Neural progenitor cell (in vitro differentiated cells): ENCODE measurements at regions not wholly inside any gene's neighbourhood (a gene's known extent, or its start where the extent isn't known, plus 50 kb on each side); places are given as distances from the start of the nearest gene placed in this dataset.

Experiments
- DNase-seq: peaks from one replicate; pipeline ENCODE4 v3.0.0-alpha.2; 2016; ENCODE audit warnings: low spot score
- H2AFZ ChIP-seq: fragments of 200-600 bp; sonication (generic); replicated peaks from 2 replicates; pipeline ENCODE4 v1.6.1; 2016; ENCODE audit warnings: antibody characterized with exemption
- H3F3A ChIP-seq: fragments of 200-600 bp; sonication (generic); 2 replicates; pipeline ENCODE4 v1.6.1; 2016; ENCODE audit warnings: antibody characterized with exemption, low read depth
- H3K27ac ChIP-seq: fragments of 200-600 bp; sonication (generic); 2 replicates; pipeline ENCODE4 v1.5.1; 2016; ENCODE audit warnings: mild to moderate bottlenecking
- H3K27me3 ChIP-seq: fragments of 200-600 bp; sonication (generic); 2 replicates; pipeline ENCODE4 v1.6.1; 2016; ENCODE audit warnings: mild to moderate bottlenecking, moderate library complexity
- H3K36me3 ChIP-seq: fragments of 200-600 bp; sonication (generic); 2 replicates; pipeline ENCODE4 v1.5.1; 2016
- H3K4me1 ChIP-seq: fragments of 200-600 bp; sonication (generic); 2 replicates; pipeline ENCODE4 v1.6.1; 2016; ENCODE audit warnings: mixed run types
- H3K4me2 ChIP-seq: fragments of 200-600 bp; sonication (generic); 2 replicates; pipeline ENCODE4 v1.6.1; 2016
- H3K4me3 ChIP-seq: fragments of 200-600 bp; sonication (generic); 2 replicates; pipeline ENCODE4 v1.5.1; 2016
- H3K79me2 ChIP-seq: fragments of 200-600 bp; sonication (generic); 2 replicates; pipeline ENCODE4 v1.6.1; 2016; ENCODE audit warnings: low read depth
- H3K9ac ChIP-seq: fragments of 200-600 bp; sonication (generic); 2 replicates; pipeline ENCODE4 v1.6.1; 2016
- H3K9me3 ChIP-seq: fragments of 200-600 bp; sonication (generic); 2 replicates; pipeline ENCODE4 v1.5.1; 2016; ENCODE audit warnings: low read depth
- H4K20me1 ChIP-seq: fragments of 200-600 bp; sonication (generic); 2 replicates; pipeline ENCODE4 v1.6.1; 2016; ENCODE audit warnings: low read depth
- H3K27ac Mint-ChIP-seq: 3 replicates; pipeline ENCODE4 v1.8.0; 2021; ENCODE audit warnings: mixed read lengths
- H3K27me3 Mint-ChIP-seq: 2 replicates; pipeline ENCODE4 v1.8.0; 2022; ENCODE audit warnings: low read depth, mild to moderate bottlenecking, inconsistent platforms, moderate library complexity, mixed read lengths; ENCODE audit not compliant: insufficient read depth
- H3K36me3 Mint-ChIP-seq: 3 replicates; pipeline ENCODE4 v1.8.0; 2021; ENCODE audit warnings: mixed read lengths
- H3K4me1 Mint-ChIP-seq: 3 replicates; pipeline ENCODE4 v1.8.0; 2021; ENCODE audit warnings: mixed read lengths
- H3K4me3 Mint-ChIP-seq: 3 replicates; pipeline ENCODE4 v1.8.0; 2021; ENCODE audit warnings: mild to moderate bottlenecking, moderate library complexity, mixed read lengths
- H3K9me3 Mint-ChIP-seq: 3 replicates; pipeline ENCODE4 v1.8.0; 2020; ENCODE audit warnings: mixed read lengths
- EZH2 ChIP-seq: fragments of 200-600 bp; sonication (generic); IDR thresholded peaks from 2 replicates; pipeline ENCODE4 v1.6.1; 2017; ENCODE audit warnings: antibody characterized with exemption, mild to moderate bottlenecking, moderate library complexity
- EZH2phosphoT487 ChIP-seq: fragments of 200-600 bp; sonication (generic); IDR thresholded peaks from 2 replicates; pipeline ENCODE4 v1.6.1; 2017; ENCODE audit warnings: antibody characterized with exemption
- TF ChIP-seq, protein P1 (sequence below): fragments of 200-600 bp; sonication (generic); IDR thresholded peaks from 2 replicates; pipeline ENCODE4 v1.5.1; 2017; ENCODE audit warnings: antibody characterized with exemption, mild to moderate bottlenecking

DNA sequence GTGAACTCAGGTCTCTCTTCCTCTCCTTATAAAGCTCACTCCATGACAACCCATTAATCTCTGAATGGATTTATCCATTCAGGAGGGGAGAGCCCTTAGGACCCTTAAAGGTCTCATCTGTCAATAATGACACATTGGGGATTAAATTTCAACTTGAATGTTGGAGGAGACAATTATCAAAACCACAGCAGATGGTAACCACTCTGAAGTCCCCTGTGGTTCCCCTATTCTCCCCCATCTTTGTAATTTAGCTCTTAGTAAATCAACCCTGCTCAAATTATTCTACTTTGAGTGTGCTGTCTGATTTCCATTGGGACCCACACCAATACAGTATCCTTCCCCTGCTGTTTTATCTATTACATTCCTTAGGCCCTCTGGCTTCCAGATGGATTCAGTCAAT, 72.0 kb upstream of the RAI14 start:
- Histone ChIP-seq H3F3A (no peaks in the 10 kb centered on the region), H3K36me3 (no peaks in the 10 kb centered on the region), H3K4me3 (no peak overlapping the region), H3K4me1 (peaks cover 17% of the 10 kb centered on the region), H3K4me2 (no peak overlapping the region), H3K9ac (no peak overlapping the region), H2AFZ (no peak overlapping the region), H3K9me3 (no peaks in the 10 kb centered on the region), H4K20me1 (no peaks in the 10 kb centered on the region), H3K27me3 (no peaks in the 10 kb centered on the region), H3K27ac (no peak overlapping the region), H3K79me2 (no peaks in the 10 kb centered on the region)
- Mint-ChIP-seq H3K27ac (no peak overlapping the region), H3K9me3 (peaks cover 2% of the 10 kb centered on the region), H3K27me3 (peaks cover 4% of the 10 kb centered on the region), H3K4me1 (peaks cover 8% of the 10 kb centered on the region), H3K4me3 (no peak overlapping the region), H3K36me3 (no peaks in the 10 kb centered on the region)
- DNase-seq, result no peak
- TF ChIP-seq EZH2 (no peak), EZH2phosphoT487 (no peak)
- TF ChIP-seq, protein P1, sequence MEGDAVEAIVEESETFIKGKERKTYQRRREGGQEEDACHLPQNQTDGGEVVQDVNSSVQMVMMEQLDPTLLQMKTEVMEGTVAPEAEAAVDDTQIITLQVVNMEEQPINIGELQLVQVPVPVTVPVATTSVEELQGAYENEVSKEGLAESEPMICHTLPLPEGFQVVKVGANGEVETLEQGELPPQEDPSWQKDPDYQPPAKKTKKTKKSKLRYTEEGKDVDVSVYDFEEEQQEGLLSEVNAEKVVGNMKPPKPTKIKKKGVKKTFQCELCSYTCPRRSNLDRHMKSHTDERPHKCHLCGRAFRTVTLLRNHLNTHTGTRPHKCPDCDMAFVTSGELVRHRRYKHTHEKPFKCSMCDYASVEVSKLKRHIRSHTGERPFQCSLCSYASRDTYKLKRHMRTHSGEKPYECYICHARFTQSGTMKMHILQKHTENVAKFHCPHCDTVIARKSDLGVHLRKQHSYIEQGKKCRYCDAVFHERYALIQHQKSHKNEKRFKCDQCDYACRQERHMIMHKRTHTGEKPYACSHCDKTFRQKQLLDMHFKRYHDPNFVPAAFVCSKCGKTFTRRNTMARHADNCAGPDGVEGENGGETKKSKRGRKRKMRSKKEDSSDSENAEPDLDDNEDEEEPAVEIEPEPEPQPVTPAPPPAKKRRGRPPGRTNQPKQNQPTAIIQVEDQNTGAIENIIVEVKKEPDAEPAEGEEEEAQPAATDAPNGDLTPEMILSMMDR, result no peak

DNA sequence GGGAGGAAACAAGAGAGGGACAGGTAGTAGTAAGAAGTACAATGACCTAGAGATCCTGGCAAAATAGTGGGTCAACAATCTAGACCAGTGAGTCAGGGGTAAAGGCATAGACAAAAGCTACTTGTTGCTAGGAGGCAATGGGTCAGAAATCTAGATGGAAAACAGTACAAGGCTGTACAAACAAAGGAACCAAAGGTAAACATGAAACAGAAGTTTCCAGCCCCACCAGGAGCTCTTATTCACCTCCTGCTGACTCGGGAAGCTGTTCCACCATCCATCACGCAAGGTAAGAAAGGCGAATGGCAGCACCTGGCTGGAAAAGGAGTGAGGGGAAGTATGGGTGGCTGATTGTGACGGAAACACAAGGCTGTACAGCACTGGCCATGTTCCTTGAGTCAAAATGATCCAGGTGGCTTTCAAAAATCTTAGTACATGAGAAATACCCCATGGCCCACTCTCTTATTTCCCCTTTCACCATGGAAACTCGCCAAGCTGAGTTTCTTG, 70.5 kb upstream of the RAI14 start:
- no peak overlapping the region for H3K4me3 Mint-ChIP-seq
- H3K27ac Mint-ChIP-seq, result no peak overlapping the region
- Histone ChIP-seq H3K9me3 (no peaks in the 10 kb centered on the region), H3K4me3 (no peak overlapping the region), H3K27ac (no peak overlapping the region), H4K20me1 (no peaks in the 10 kb centered on the region), H3K4me2 (no peak overlapping the region), H3K4me1 (peaks cover 17% of the 10 kb centered on the region), H3K27me3 (no peaks in the 10 kb centered on the region), H3K9ac (no peak overlapping the region), H3K36me3 (no peaks in the 10 kb centered on the region), H2AFZ (no peak overlapping the region), H3F3A (no peaks in the 10 kb centered on the region), H3K79me2 (no peaks in the 10 kb centered on the region)
- TF ChIP-seq, protein P1, result no peak
- TF ChIP-seq EZH2, result no peak
- TF ChIP-seq EZH2phosphoT487, result no peak
- no peak for DNase-seq
- H3K27me3 Mint-ChIP-seq, result peaks cover 4% of the 10 kb centered on the region
- H3K36me3 Mint-ChIP-seq, result no peaks in the 10 kb centered on the region
- H3K4me1 Mint-ChIP-seq, result peaks cover 8% of the 10 kb centered on the region
- H3K9me3 Mint-ChIP-seq, result no peaks in the 10 kb centered on the region

DNA sequence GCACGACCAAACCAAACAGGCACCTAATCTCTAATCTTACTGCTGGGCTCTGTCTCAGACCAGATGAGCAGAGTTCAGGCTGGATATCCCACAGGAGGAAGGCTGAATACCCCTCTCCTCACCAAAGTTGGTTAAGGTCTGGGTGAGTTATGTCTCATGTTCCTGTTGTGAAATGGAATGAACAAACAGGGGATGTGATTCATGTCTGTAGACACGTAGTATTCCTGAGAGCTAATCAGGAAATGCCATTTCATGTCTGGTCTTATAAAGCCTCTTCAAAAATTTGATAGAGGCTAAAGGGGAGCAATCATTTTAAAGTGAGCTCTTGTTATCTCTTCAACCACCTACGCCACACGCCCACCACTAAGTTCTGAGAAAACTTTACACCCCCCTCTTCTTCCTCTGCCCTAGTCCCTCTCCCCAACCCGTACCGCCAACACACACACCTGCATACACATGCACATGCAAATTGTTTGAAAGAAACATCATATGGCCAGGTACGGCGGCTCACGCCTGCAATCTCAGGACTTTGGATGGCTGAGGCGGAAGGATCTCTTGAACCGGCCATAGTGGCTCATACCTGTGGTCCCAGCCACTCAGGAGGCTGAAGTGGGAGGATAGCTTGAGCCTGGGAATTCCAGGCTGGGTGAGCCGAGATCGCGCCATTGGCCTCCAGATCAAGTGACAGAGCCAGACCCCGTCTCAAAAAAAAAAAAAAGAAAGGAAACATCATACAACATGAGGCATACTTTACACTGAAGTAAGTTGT, 69.8 kb upstream of the RAI14 start:
- Histone ChIP-seq H3K9ac (no peak overlapping the region), H3K4me3 (no peak overlapping the region), H3K27ac (no peak overlapping the region), H3K79me2 (no peaks in the 10 kb centered on the region), H3K9me3 (no peaks in the 10 kb centered on the region), H3K4me1 (peaks cover 12% of the 10 kb centered on the region), H4K20me1 (no peaks in the 10 kb centered on the region), H3K36me3 (no peaks in the 10 kb centered on the region), H2AFZ (no peak overlapping the region), H3K27me3 (no peaks in the 10 kb centered on the region), H3K4me2 (no peak overlapping the region), H3F3A (no peaks in the 10 kb centered on the region)
- peaks cover 4% of the 10 kb centered on the region for H3K27me3 Mint-ChIP-seq
- H3K36me3 Mint-ChIP-seq, result no peaks in the 10 kb centered on the region
- no peak overlapping the region for H3K27ac Mint-ChIP-seq
- TF ChIP-seq EZH2phosphoT487 (no peak), EZH2 (no peak)
- TF ChIP-seq, protein P1, result no peak
- H3K4me3 Mint-ChIP-seq, result no peak overlapping the region
- peaks cover 8% of the 10 kb centered on the region for H3K4me1 Mint-ChIP-seq
- no peaks in the 10 kb centered on the region for H3K9me3 Mint-ChIP-seq
- DNase-seq, result no peak
